Esophagus mucosa (tissue), 1 donor: ENCODE measurements at regions not wholly inside any gene's neighbourhood (a gene's known extent, or its start where the extent isn't known, plus 50 kb on each side); places are given as distances from the start of the nearest gene placed in this dataset.

Source experiments
- ATAC-seq: fragments of 200-7000 bp; cut with Tn5 transposase; one replicate; pipeline ENCODE4 v1.9.1; 2020
- donor health status: DM: yes; HTN: yes; CAD: no.

DNA sequence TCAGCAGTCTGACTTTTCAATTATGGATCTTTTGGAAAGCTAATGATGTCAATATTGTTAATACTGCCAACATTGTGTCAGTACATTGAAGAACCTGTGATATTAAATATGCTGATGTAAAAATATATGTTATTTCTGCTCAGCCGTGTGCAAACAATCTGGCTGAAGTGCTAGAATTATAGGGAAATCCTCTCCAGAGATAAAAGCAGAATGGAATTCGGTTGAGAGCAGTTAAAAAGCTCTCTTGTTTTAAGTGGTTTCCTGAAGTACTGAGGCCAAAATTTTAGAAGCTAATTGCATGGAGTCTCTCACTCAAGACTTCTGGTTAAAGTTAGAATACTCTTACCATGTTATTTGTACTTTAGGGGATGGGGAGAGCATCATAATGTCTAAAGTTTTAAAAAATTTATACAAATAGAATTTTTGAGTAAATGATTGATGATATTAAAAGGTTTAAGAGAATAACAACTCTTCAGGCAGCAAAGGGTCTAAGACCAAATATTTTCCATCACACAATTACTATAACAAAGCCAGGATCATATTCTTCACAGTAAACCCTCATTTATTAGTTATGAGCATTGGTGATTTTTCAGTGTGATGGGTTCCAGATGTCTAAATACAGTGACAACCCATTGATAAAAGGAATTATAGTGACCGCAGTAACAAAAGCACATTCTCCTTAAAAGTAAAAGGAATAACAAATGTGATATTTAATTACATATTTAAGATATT is 834.2 kb upstream of the CXADR start:
- ATAC-seq: no peak

DNA sequence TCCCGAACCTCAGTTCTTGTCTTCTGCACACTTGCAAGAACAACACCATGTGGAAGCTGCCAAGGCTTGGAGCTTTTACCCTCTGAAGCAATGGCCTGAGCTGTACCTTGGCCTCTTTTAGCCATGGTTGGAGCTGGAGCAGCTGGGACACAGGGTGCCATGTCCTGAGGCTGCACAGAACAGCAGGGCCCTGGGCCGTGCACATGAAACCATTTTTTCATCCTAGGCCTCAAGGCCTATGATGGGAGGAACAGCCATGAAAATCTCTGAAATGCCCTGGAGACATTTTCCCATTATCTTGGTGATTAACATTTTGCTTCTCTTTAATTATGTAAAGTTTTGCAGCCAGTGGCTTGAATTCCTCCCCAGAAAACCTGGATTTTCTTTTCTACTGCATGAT is 817.8 kb upstream of the CXADR start:
- no peak for ATAC-seq

DNA sequence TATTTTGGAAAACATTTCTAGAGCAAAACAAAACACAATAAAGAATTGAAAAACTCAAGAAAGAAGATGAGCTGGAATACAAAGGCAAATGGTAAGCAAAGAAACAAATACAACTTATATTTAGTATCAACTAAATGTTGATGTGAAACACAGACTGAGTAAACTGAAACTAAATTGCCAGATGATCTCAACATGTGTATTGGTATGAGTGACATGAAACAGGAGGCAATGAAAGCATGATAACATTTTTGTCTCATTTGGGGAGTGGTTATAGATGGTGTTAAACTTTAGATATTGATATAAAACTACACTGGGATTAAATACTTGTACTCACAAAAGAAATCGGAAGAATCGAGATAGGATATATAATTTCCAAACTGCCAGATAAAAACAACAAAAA is 805.6 kb upstream of the CXADR start:
- no peak for ATAC-seq

- no peak for ATAC-seq
These were observed 804.6 kb upstream of the CXADR start for GRCh38 chr21:16708101-16708835.

DNA sequence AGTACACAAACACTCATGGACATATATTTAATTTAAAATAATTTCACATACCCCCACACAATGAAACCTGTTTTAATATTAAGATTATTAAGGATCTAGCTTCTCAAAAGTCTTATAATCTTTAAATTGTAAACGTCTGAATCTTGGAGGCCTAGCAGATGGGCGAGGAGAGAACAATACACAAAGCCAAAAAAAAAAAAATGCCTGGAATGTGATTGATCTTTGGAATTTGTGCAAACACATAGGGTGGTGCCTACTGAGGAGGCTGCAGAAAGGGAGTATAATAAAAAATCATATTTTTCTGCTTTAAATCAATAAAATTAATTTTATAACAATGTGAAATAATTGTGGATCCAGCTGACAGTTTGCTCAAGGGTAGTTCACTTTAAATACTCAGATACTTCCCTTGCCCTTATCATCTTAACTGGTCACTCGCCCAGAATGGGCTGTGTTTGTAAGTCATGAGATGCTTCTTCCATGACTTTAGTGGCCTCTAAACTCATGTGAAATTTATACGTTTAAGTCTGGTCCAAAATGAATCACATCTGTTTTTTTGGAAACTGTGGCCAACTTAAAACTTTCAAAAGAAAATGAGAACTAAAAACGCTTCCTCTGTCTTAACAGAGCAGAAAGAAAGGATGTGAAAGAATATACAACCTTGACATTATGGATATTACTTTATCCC is 802.8 kb upstream of the CXADR start:
- no peak for ATAC-seq

DNA sequence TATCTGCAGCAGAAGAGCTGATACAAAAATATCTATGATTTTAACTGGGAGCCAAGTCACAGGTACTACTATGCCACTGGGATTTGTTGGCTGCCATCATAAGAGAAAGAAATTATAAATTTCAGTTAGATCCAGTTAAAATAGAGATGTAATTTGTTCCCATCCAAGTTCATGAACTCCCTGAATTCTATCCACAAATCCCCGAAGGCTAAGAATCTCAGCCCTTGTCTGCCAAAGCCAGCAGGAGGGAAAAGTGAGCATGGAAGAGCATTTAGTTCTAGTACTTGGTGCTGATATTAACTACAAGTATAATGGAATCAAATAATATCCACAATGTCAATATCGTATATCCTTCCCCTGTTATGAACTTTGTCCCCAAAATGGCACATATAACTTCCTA is 801.1 kb upstream of the CXADR start:
- ATAC-seq: no peak

DNA sequence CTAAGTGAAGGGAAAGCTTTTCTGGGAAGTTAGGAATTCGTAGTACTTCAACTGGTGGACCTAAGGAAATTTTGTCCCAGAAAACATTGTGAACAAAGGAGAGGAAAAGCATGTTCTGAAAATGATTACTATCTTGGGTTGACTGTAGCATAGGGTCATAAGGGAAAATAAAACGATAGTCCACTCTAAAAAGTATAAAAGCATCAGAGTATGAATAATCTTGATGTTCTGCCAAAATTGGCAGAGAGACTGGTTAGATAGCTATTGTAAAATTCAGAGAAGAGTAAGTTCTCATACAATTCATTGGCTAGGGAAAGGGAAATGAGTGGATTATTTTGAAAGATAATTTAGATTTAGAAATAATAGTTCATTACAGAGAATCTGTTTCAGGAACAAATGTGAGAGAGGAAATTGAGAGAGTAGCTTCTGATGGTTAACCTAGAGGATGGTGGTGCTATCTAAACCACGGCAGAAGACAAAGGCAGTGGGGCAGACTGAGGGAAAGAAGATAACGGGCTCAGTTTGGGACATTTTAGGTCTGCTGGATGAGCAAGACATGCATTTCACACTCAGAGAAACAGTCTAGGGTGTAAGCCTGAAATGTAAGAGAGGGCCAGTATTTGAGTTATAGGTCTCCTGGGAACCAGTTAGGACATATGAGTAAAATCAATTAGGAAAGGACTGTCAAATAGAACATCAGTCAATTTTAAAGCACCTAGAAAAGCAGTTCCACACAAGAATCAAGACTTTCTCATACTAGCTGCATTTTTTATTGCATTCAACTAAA is 799.3 kb upstream of the CXADR start:
- ATAC-seq: no peak

- ATAC-seq: no peak
These were observed 772.3 kb upstream of the CXADR start for GRCh38 chr21:16740511-16740910.

- no peak for ATAC-seq
These were observed 771.6 kb upstream of the CXADR start for GRCh38 chr21:16741141-16741665.

DNA sequence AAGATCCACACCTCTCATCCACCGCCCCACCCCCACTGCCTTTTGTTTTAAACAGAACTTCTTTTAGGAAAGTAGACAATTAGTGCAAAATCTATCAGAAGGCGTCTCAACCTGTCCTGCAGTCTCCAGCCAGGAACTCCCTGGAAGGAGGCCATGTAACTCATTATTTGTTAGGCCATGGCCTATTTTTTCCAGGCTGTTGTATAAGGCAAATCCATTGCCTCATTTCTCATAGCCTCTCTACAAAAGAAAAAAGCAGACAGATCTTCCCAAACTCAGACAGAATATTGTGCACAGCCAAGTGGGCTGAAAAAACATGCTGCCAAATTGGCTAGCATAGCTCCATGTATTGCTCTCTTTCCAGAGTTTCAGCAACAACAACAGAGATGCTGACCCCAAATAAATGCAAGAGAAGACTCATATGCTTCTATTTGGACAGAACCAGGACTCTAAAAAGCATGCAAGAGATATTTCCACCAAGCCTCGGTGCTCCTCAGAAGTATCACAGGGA is 770.7 kb upstream of the CXADR start:
- peak; percentile 48 for ATAC-seq

DNA sequence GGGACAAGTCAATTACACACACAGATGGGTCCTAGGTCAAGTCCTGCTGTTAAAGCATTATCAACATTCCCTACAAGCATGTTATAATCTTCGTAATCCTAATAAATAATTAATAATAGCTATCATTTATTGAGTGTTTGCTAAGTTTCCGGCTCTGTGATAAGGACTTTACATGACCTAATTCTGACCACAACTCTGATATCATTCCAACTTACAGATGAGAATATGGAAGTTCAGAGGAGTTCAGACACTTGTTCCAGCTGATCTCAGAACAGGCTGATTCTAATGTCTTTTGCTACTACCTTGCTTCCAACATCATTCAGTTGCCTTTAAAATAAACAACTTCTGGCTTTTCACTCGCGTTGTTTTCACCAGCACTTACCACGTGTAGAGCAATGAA is 770.1 kb upstream of the CXADR start:
- no peak for ATAC-seq

DNA sequence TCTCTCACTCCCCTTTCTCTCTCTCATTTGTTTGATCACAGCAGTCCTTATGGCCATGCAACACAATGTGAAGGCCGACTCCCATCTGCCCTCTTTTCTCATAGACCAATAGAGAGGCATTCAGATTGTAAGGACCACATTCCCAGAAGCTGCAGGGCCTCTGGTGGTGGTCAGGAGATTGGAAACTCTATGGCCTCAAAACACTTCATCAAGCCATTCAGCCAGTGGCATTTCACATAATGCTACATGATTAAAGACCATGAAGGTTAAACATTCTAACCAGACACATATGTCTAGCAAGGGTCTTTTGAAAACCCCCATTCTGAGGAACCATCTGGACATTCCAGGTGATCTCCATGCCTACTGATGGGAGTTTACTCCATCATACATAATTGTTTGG is 769.5 kb upstream of the CXADR start:
- ATAC-seq: no peak

DNA sequence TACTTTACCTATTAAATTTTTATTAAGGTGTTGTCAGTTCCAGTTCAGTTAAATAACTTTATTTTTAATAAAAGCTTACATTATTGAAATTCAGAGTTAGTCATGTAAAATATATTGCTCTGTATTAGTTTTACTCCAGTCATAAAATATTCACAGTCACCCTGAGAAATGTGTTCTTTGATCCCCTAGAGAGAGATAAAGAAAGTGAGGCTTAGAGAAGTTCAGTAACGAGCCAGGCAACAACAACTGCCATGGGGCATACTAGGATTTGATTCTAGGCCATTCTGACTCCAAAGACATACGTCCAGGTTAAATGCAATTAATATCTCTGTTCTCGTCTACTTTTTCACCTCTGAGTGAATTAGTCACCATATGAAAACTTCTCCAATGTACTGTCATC is 761.9 kb upstream of the CXADR start:
- no peak for ATAC-seq

DNA sequence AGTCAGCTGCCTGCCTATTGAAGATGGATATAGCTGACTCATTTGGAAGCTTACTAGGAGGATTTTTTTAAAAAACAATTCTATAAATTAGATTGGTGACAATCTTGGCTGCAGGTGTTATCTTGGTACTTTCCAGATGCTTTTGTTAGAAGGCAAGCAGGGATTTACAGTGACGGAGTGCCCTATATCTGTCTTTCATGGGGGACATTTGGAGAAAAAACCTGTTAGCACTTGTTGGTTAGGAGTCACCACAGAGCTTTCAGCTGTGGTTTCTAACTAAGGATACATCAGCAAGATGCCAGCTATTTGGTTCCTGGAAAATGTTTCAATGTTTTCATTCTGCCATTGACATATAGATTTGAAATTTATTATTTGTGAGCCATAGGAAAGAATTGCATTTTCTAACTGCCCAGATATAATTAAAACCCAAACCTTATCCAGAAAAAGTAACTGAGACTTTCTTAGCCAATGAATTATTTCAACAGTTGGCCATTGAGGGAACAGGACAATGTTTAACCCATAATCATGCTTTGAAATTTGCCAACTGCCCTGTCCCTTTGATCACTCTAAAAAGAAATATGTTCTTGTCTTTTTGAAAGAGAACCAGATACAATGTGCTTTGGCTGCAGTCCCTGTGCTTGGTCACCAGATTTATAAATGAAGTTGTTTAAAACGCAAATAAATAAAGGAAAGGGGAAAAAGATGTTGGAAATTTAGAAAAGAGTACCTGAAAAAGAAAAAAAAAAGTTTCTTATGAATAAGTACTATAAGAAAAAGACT is 761.0 kb upstream of the CXADR start:
- peak; percentile 55 for ATAC-seq

DNA sequence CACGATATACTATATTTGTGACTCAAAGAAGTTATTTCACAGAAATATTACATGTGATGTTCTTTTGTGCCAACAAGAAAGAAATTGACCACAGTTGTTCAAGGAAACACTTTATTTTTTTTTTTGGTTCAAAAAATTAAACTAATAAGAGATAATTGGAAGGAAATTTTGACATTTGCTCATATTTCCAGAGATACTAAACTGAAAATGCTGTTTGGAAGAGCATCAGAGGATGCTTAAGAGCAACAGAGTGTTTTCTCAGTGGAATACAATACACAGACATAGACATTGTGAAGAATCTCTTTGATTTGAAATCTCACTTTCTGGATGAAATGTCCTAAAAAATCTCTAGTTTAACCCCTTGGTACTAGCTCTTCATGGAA is 760.4 kb upstream of the CXADR start:
- no peak for ATAC-seq

DNA sequence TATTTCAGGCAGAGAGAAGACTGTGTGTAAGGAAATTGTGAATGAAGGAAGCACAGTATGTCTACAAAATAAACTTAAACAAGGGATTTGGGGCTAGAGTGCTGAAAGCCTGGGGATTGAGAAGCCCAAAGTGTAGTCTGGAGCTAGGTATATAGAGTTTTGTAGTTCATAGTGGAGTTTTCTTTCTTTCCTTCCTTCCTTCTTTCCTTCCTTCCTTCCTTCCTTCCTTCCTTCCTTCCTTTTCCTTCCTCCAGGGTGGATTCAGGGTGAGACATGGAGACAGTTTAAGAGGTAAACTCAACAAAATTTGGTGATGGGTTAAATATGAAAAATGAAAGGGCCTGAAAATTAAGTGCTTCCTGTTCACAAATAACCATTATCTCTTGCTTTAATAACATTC is 757.8 kb upstream of the CXADR start:
- no peak for ATAC-seq

GRCh38 chr21:16767201-16767600 is 745.6 kb upstream of the CXADR start:
- ATAC-seq: no peak

- ATAC-seq: no peak
These were observed 744.7 kb upstream of the CXADR start for GRCh38 chr21:16768096-16768495.

DNA sequence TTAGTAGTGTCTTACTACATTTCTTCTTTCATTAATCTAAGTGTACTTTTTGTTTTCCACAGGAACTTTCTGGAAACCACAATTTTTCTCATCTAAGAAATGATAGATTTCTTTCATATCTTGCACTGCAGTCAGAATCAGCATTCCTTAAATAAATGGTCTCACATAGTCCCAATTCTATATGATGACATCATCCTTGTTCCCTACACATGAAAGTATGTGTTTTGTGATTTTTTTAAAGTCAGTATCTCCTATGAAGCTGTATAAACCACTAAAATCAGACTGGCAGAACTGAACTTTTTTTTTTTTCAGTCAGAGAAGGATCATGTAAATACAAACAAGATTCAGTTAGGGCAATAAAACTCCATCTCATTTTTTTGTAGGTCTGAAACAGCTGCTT is 742.6 kb upstream of the CXADR start:
- ATAC-seq: no peak

- ATAC-seq: no peak
These were observed 739.6 kb upstream of the CXADR start for GRCh38 chr21:16773206-16773605.

- no peak for ATAC-seq
These were observed 737.8 kb upstream of the CXADR start for GRCh38 chr21:16775076-16775475.
